ENCODE measurements at regions not wholly inside any gene's neighbourhood (a gene's known extent, or its start where the extent isn't known, plus 50 kb on each side); places are given as distances from the start of the nearest gene placed in this dataset.

DNA sequence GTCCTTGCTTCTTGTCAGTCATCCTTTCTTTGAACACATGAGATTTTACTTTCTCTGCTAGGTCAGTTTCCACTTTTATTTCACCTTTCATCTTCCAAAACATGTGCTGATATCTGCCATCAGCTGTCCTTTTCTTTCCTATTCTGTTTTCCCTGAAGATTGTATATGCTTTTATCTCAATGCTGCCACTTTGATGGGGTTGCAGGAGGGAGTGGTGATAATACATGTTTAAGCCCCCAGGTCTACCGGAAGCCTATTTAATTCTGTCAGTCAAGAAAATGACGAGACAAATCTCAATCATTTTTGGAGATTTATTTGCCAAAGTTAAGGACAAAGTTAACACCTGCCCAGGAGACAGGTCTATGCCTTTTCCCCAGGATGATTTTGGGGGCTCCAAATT, 73.8 kb downstream of the MRPL32 start:
- TF ChIP-seq ZNF274 (IDR thresholded peaks at IDR 0.05; ENCODE audit: low read depth, low read length) = no peak
- TF ChIP-seq SUZ12 (IDR thresholded peaks at IDR 0.05; ENCODE audit: extremely low read depth, insufficient read depth, insufficient read length) = no peak
- no peak for TF ChIP-seq YY1 (IDR thresholded peaks at IDR 0.05; ENCODE audit: insufficient read depth, insufficient read length)
- H3K36me3 ChIP-seq (ENCODE audit: insufficient read depth, insufficient read length, low read length) = no peaks in the 10 kb centered on the region
- H3K9ac ChIP-seq (ENCODE audit: insufficient read length, low read depth) = no peak overlapping the region
- no peaks in the 10 kb centered on the region; the same call in 1 of the 2 replicates for H3K9me3 ChIP-seq (ENCODE audit: insufficient read depth, low read length)
- no peaks in the 10 kb centered on the region for H3K27me3 ChIP-seq (ENCODE audit: insufficient read depth, insufficient read length)
- DNase-seq (ENCODE audit: low read depth, low spot score) = no peak
- H3K4me1 ChIP-seq (ENCODE audit: insufficient read depth, insufficient read length) = no peaks in the 10 kb centered on the region
- no peak overlapping the region for H3K4me3 ChIP-seq (ENCODE audit: insufficient read length, low read depth)

DNA sequence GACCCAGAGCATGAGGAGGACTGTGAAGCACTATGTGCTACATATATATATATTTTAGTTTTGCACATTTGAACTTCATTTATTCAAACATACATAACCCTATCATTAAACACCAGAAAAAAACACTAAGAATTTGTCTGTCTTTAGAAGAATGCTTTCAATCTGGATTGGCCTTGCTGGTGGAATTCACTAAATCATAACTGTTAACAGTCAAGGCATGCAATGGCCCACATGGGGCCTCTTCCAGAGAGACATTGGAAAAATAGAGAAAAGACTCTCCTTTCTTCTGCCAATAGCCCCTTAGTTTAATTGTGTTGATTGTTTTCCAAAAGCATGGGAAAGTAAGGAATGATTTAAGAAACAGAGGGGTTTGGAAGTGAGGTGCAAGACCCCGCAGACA, 77.9 kb downstream of the MRPL32 start:
- TF ChIP-seq YY1 (IDR thresholded peaks at IDR 0.05; ENCODE audit: insufficient read depth, insufficient read length) (no peak), SUZ12 (IDR thresholded peaks at IDR 0.05; ENCODE audit: extremely low read depth, insufficient read depth, insufficient read length) (no peak), ZNF274 (IDR thresholded peaks at IDR 0.05; ENCODE audit: low read depth, low read length) (no peak)
- Histone ChIP-seq H3K36me3 (ENCODE audit: insufficient read depth, insufficient read length, low read length) (no peaks in the 10 kb centered on the region), H3K4me3 (ENCODE audit: insufficient read length, low read depth) (no peak overlapping the region), H3K9me3 (ENCODE audit: insufficient read depth, low read length) (no peaks in the 10 kb centered on the region; the same call in 1 of the 2 replicates), H3K9ac (ENCODE audit: insufficient read length, low read depth) (no peak overlapping the region), H3K27me3 (ENCODE audit: insufficient read depth, insufficient read length) (no peaks in the 10 kb centered on the region), H3K4me1 (ENCODE audit: insufficient read depth, insufficient read length) (no peaks in the 10 kb centered on the region)
- DNase-seq (ENCODE audit: low read depth, low spot score) = no peak

DNA sequence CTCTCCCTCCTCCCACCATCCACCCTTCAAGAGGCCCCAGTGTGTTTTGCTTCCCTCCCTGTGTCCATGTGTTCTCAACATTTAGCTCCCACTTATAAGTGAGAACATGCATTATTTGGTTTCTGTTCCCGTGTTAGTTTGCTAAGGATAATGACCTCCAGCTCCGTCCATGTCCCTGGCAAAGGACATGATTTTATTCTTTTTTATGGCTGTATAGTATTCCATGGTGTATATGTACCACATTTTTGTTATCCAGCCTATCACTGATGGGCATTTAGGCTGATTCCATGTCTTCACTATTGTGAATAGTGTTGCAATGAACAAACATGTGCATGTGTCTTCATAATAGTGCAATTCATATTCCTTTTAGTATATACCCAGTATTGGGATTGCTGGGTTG, 79.7 kb downstream of the MRPL32 start:
- TF ChIP-seq YY1 (IDR thresholded peaks at IDR 0.05; ENCODE audit: insufficient read depth, insufficient read length) = no peak
- TF ChIP-seq ZNF274 (IDR thresholded peaks at IDR 0.05; ENCODE audit: low read depth, low read length) = no peak
- TF ChIP-seq SUZ12 (IDR thresholded peaks at IDR 0.05; ENCODE audit: extremely low read depth, insufficient read depth, insufficient read length) = no peak
- no peaks in the 10 kb centered on the region for H3K4me1 ChIP-seq (ENCODE audit: insufficient read depth, insufficient read length)
- no peak for DNase-seq (ENCODE audit: low read depth, low spot score)
- H3K36me3 ChIP-seq (ENCODE audit: insufficient read depth, insufficient read length, low read length) = no peaks in the 10 kb centered on the region
- H3K9me3 ChIP-seq (ENCODE audit: insufficient read depth, low read length) = no peaks in the 10 kb centered on the region; the same call in 1 of the 2 replicates
- H3K4me3 ChIP-seq (ENCODE audit: insufficient read length, low read depth) = no peak overlapping the region
- no peaks in the 10 kb centered on the region for H3K27me3 ChIP-seq (ENCODE audit: insufficient read depth, insufficient read length)
- H3K9ac ChIP-seq (ENCODE audit: insufficient read length, low read depth) = no peak overlapping the region

DNA sequence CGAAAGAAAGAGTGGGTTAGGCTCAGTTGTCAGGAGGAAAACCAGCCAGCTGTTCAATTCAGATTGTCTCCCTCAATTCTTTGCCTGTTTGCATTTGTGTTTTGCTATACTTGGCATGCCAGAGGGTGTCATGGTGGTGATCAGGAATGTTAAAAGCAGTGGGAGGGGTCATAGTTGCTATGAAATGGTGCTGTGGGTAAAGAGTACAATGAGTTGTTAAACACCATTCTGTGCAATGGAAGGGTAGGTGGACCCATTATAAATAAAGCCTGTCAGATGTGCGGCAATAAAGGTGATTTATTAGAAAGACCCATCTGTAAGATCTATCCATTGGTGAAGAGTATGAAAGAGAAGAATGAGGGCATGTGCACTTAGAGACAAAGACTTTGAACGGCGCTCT, 82.2 kb downstream of the MRPL32 start:
- Histone ChIP-seq H3K9me3 (ENCODE audit: insufficient read depth, low read length) (no peaks in the 10 kb centered on the region), H3K9ac (ENCODE audit: insufficient read length, low read depth) (no peak overlapping the region), H3K36me3 (ENCODE audit: insufficient read depth, insufficient read length, low read length) (no peaks in the 10 kb centered on the region), H3K27me3 (ENCODE audit: insufficient read depth, insufficient read length) (no peaks in the 10 kb centered on the region), H3K4me1 (ENCODE audit: insufficient read depth, insufficient read length) (no peaks in the 10 kb centered on the region), H3K4me3 (ENCODE audit: insufficient read length, low read depth) (no peak overlapping the region)
- TF ChIP-seq YY1 (IDR thresholded peaks at IDR 0.05; ENCODE audit: insufficient read depth, insufficient read length) = no peak
- TF ChIP-seq ZNF274 (IDR thresholded peaks at IDR 0.05; ENCODE audit: low read depth, low read length) = no peak
- TF ChIP-seq SUZ12 (IDR thresholded peaks at IDR 0.05; ENCODE audit: extremely low read depth, insufficient read depth, insufficient read length) = no peak
- no peak for DNase-seq (ENCODE audit: low read depth, low spot score)

DNA sequence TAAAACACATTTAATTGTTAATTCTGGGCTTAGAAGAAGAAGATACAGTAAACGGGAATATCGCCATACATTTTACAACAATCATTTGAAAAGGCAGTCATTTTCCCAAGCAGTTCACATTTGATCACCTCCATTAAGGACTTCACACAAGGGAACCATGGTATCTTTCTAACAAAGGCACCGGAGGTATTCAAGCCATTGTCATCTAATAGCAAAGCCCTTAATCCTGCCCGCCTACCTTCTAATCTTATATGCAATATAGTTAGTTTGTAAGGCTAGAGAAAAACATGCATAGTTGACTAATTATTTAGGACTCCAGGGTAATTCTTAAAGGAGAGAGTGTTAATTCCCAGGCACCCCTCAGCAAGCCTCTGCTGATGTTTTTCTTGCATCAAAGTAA, 83.1 kb downstream of the MRPL32 start:
- Histone ChIP-seq H3K9me3 (ENCODE audit: insufficient read depth, low read length) (no peaks in the 10 kb centered on the region), H3K36me3 (ENCODE audit: insufficient read depth, insufficient read length, low read length) (no peaks in the 10 kb centered on the region), H3K9ac (ENCODE audit: insufficient read length, low read depth) (no peak overlapping the region), H3K4me3 (ENCODE audit: insufficient read length, low read depth) (no peak overlapping the region), H3K4me1 (ENCODE audit: insufficient read depth, insufficient read length) (no peaks in the 10 kb centered on the region), H3K27me3 (ENCODE audit: insufficient read depth, insufficient read length) (no peaks in the 10 kb centered on the region)
- no peak for TF ChIP-seq YY1 (IDR thresholded peaks at IDR 0.05; ENCODE audit: insufficient read depth, insufficient read length)
- TF ChIP-seq SUZ12 (IDR thresholded peaks at IDR 0.05; ENCODE audit: extremely low read depth, insufficient read depth, insufficient read length) = no peak
- no peak for TF ChIP-seq ZNF274 (IDR thresholded peaks at IDR 0.05; ENCODE audit: low read depth, low read length)
- no peak for DNase-seq (ENCODE audit: low read depth, low spot score)

DNA sequence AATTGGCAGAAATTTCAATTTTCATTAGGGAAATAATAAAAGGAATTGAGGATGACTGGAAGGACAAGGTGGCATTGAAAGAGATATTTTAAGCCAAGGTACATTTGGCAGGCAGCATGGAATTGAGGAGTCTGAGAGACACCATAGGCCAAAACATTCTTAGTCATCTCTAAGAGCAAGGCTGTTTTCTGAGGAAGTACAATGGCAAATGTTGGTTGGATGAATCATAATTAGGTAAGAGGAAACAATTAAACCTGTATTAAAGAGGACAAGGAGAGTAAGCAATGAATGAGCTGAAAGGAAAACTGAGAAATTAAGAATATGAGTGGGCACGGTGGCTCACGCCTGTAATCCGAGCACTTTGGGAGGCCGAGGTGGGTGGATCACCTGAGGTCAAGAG, 86.3 kb downstream of the MRPL32 start:
- Histone ChIP-seq H3K27me3 (ENCODE audit: insufficient read depth, insufficient read length) (no peaks in the 10 kb centered on the region), H3K4me3 (ENCODE audit: insufficient read length, low read depth) (no peak overlapping the region), H3K9me3 (ENCODE audit: insufficient read depth, low read length) (no peaks in the 10 kb centered on the region), H3K36me3 (ENCODE audit: insufficient read depth, insufficient read length, low read length) (no peaks in the 10 kb centered on the region), H3K9ac (ENCODE audit: insufficient read length, low read depth) (no peak overlapping the region), H3K4me1 (ENCODE audit: insufficient read depth, insufficient read length) (no peaks in the 10 kb centered on the region)
- TF ChIP-seq SUZ12 (IDR thresholded peaks at IDR 0.05; ENCODE audit: extremely low read depth, insufficient read depth, insufficient read length) (no peak), YY1 (IDR thresholded peaks at IDR 0.05; ENCODE audit: insufficient read depth, insufficient read length) (no peak), ZNF274 (IDR thresholded peaks at IDR 0.05; ENCODE audit: low read depth, low read length) (no peak)
- no peak for DNase-seq (ENCODE audit: low read depth, low spot score)

DNA sequence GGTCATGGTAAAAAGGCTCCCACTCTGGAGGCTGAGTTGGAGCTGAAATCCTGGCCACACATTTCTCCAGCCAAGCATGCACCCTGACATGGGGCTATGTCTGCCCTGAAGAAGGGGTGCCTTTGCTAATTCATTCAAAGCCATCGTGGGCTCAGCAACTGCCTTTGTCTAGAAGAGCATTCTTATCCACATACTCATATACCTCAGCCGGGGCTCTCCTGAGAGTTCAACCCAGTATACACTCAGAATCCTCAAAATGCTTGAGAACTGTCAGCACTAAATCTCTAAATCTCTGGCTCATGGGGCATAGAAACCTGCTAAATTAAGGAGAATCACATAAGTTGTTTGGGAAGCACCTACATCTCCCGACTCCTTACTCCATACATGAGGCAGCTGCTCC, 89.3 kb downstream of the MRPL32 start:
- Histone ChIP-seq H3K9ac (ENCODE audit: insufficient read length, low read depth) (no peak overlapping the region), H3K36me3 (ENCODE audit: insufficient read depth, insufficient read length, low read length) (no peaks in the 10 kb centered on the region), H3K27me3 (ENCODE audit: insufficient read depth, insufficient read length) (no peaks in the 10 kb centered on the region), H3K4me1 (ENCODE audit: insufficient read depth, insufficient read length) (no peaks in the 10 kb centered on the region), H3K9me3 (ENCODE audit: insufficient read depth, low read length) (no peaks in the 10 kb centered on the region), H3K4me3 (ENCODE audit: insufficient read length, low read depth) (no peak overlapping the region)
- no peak for DNase-seq (ENCODE audit: low read depth, low spot score)
- TF ChIP-seq SUZ12 (IDR thresholded peaks at IDR 0.05; ENCODE audit: extremely low read depth, insufficient read depth, insufficient read length) (no peak), YY1 (IDR thresholded peaks at IDR 0.05; ENCODE audit: insufficient read depth, insufficient read length) (no peak), ZNF274 (IDR thresholded peaks at IDR 0.05; ENCODE audit: low read depth, low read length) (no peak)

DNA sequence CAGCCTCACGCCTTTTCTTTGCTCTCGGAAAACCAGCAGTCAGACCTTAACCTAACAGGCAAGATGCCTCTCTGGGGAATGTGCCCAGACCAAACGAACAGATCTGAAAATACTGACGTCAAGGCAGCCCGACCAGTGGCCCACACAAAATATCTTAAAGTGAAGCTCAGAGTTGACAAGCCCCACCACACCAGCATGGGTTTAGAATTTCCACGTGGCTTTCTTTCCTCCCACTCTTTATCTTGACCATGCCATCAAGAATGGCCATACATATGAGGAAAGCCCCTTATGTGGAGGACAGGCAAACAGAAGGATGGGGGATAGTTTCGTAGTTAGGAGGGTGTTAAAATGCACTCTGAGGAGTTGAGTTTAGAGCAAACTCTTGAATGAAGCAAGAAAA, 89.8 kb downstream of the MRPL32 start:
- TF ChIP-seq SUZ12 (IDR thresholded peaks at IDR 0.05; ENCODE audit: extremely low read depth, insufficient read depth, insufficient read length) = no peak
- TF ChIP-seq YY1 (IDR thresholded peaks at IDR 0.05; ENCODE audit: insufficient read depth, insufficient read length) = no peak
- TF ChIP-seq ZNF274 (IDR thresholded peaks at IDR 0.05; ENCODE audit: low read depth, low read length) = no peak
- H3K4me1 ChIP-seq (ENCODE audit: insufficient read depth, insufficient read length) = no peaks in the 10 kb centered on the region
- no peaks in the 10 kb centered on the region for H3K9me3 ChIP-seq (ENCODE audit: insufficient read depth, low read length)
- no peak for DNase-seq (ENCODE audit: low read depth, low spot score)
- no peak overlapping the region for H3K4me3 ChIP-seq (ENCODE audit: insufficient read length, low read depth)
- H3K36me3 ChIP-seq (ENCODE audit: insufficient read depth, insufficient read length, low read length) = no peaks in the 10 kb centered on the region
- H3K27me3 ChIP-seq (ENCODE audit: insufficient read depth, insufficient read length) = no peaks in the 10 kb centered on the region
- H3K9ac ChIP-seq (ENCODE audit: insufficient read length, low read depth) = no peak overlapping the region
